ENCODE measurements at regions not wholly inside any gene's neighbourhood (a gene's known extent, or its start where the extent isn't known, plus 50 kb on each side); places are given as distances from the start of the nearest gene placed in this dataset.

DNA sequence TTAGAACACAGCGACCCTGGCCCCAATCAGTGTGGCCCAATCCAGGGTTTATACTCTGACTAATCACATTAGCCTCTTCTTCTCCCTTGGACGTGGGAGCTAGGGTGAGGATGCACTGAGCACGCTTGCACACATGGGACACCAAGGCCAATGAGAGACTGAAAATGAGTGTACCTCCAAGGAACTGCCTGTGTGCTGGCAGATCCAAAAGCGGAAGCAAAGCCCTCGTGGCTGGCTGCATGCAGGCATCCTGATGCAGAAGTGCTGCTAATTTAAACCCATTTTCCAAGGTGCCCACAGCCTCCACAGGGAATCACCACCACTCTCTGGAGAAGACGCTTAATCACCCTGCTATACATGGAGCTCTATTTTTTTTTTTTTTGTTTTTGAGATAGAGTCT, 375.3 kb upstream of the XYLT1 start:
- TF ChIP-seq EZH2phosphoT487 (IDR thresholded peaks at IDR 0.05; ENCODE audit: insufficient read depth, low read depth): no peak
- TF ChIP-seq EZH2 (IDR thresholded peaks at IDR 0.05; ENCODE audit: insufficient read depth, poor library complexity, severe bottlenecking): no peak
